K562 (cell line): ENCODE measurements at regions not wholly inside any gene's neighbourhood (a gene's known extent, or its start where the extent isn't known, plus 50 kb on each side); places are given as distances from the start of the nearest gene placed in this dataset.

Source experiments
- FOXJ3 ChIP-seq: sonication (generic); formaldehyde crosslinking; IDR thresholded peaks from 2 replicates; pipeline ENCODE4 v1.4.0; 2020; ENCODE audit warnings: mild to moderate bottlenecking, missing genetic modification reagents
- GABPA ChIP-seq: fragments of 200-800 bp; sonication (Bioruptor generic); conservative IDR thresholded peaks from 2 replicates; pipeline ENCODE4 v1.6.1; 2016; ENCODE audit warnings: low read depth, missing genetic modification characterization, missing compliant biosample characterization
- LEF1 ChIP-seq: fragments of 450-650 bp; IDR thresholded peaks from 2 replicates; pipeline ENCODE4 v1.6.1; 2016; ENCODE audit warnings: mild to moderate bottlenecking
- MXI1 ChIP-seq: IDR thresholded peaks from 2 replicates; pipeline ENCODE4 v1.6.1; 2011; ENCODE audit warnings: low read depth, mild to moderate bottlenecking, improper control_type of control experiment, low read length
- NRF1 ChIP-seq, 2 experiments: fragments of 450-650 bp; IDR thresholded peaks in 1 of 2; conservative IDR thresholded peaks in 1 of 2; 2 replicates each; pipeline ENCODE4 v1.6.1; 2014; ENCODE audit warnings: mild to moderate bottlenecking in 2 of 2
- SIRT6 ChIP-seq: IDR thresholded peaks from one replicate; pipeline ENCODE4 v1.6.1; 2012; ENCODE audit warnings: low read depth, mild to moderate bottlenecking, control low read depth, inconsistent platforms, low read length, moderate library complexity
- SP2 ChIP-seq: IDR thresholded peaks from 2 replicates; pipeline ENCODE4 v1.6.1; 2011; ENCODE audit warnings: mild to moderate bottlenecking, low read depth, low read length, moderate library complexity; ENCODE audit not compliant: poor library complexity, severe bottlenecking; ENCODE audit errors: extremely low read depth
- YBX1 ChIP-seq: fragments of 450-650 bp; IDR thresholded peaks from 2 replicates; pipeline ENCODE4 v1.7.1; 2016; ENCODE audit warnings: mild to moderate bottlenecking
- TF ChIP-seq, protein P1 (sequence below): fragments of 250-450 bp; sonication (Bioruptor Pico); IDR thresholded peaks from 2 replicates; pipeline ENCODE4 v1.5.0; 2020; ENCODE audit warnings: mild to moderate bottlenecking, borderline replicate concordance
- TF ChIP-seq, protein P2 (sequence below): sonication (generic); formaldehyde crosslinking; IDR thresholded peaks from 2 replicates; pipeline ENCODE4 v1.8.0; 2023; ENCODE audit warnings: mild to moderate bottlenecking, missing genetic modification reagents
- TF ChIP-seq, protein P3 (sequence below): sonication (generic); formaldehyde crosslinking; IDR thresholded peaks from 2 replicates; pipeline ENCODE4 v1.8.1; 2023; ENCODE audit warnings: mild to moderate bottlenecking, missing genetic modification reagents
- TF ChIP-seq, protein P4 (sequence below), 3 experiments: IDR thresholded peaks in 2 of 3; conservative IDR thresholded peaks in 1 of 3; 2 replicates each; pipeline ENCODE4 v1.5.1; 2011 to 2012; ENCODE audit warnings: low read length in 3 of 3, mild to moderate bottlenecking in 3 of 3, control low read depth in 2 of 3, improper control_type of control experiment in 1 of 3, inconsistent platforms in 1 of 3, low read depth in 1 of 3, mixed read lengths in 1 of 3, moderate library complexity in 1 of 3; ENCODE audit not compliant: insufficient read depth in 2 of 3
- TF ChIP-seq, protein P5 (sequence below): sonication (generic); formaldehyde crosslinking; IDR thresholded peaks from 2 replicates; pipeline ENCODE4 v1.9.0; 2022; ENCODE audit warnings: mild to moderate bottlenecking, missing genetic modification reagents

DNA sequence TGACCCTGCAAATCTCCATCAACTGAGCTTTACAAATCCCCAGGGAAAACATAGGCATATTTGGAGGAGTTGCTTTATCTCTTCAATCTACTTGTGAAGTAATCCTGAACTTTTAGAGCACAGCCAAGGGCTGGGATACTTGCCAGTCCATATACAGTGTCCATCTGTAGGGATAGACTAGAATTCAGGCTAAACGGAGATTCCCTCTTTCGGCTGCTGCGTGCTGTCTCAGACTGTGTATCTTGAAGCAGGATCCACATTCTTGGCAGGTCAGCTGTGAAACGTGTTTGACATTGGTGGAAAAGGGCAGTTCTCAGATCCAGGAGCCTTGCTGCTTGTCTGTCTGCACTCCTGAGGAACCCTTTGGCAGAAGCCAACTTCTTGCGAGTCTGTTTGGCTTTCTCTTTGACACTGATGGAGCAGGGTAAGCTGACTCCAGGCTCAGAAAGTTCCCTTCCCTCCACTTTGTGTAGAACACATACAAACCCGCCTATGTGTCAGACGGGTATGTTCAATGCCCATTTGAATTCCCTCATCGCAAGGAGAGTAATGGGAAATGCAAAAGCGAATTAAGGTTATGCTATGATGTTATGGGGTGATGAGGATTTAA, 221.8 kb downstream of the MAP2K4 start:
- TF ChIP-seq, protein P1, sequence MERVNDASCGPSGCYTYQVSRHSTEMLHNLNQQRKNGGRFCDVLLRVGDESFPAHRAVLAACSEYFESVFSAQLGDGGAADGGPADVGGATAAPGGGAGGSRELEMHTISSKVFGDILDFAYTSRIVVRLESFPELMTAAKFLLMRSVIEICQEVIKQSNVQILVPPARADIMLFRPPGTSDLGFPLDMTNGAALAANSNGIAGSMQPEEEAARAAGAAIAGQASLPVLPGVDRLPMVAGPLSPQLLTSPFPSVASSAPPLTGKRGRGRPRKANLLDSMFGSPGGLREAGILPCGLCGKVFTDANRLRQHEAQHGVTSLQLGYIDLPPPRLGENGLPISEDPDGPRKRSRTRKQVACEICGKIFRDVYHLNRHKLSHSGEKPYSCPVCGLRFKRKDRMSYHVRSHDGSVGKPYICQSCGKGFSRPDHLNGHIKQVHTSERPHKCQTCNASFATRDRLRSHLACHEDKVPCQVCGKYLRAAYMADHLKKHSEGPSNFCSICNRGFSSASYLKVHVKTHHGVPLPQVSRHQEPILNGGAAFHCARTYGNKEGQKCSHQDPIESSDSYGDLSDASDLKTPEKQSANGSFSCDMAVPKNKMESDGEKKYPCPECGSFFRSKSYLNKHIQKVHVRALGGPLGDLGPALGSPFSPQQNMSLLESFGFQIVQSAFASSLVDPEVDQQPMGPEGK = no peak
- no peak for TF ChIP-seq GABPA (tag)
- TF ChIP-seq FOXJ3 = no peak
- no peak for TF ChIP-seq YBX1
- TF ChIP-seq, protein P2, sequence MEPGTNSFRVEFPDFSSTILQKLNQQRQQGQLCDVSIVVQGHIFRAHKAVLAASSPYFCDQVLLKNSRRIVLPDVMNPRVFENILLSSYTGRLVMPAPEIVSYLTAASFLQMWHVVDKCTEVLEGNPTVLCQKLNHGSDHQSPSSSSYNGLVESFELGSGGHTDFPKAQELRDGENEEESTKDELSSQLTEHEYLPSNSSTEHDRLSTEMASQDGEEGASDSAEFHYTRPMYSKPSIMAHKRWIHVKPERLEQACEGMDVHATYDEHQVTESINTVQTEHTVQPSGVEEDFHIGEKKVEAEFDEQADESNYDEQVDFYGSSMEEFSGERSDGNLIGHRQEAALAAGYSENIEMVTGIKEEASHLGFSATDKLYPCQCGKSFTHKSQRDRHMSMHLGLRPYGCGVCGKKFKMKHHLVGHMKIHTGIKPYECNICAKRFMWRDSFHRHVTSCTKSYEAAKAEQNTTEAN (CRISPR knock-in tag) = no peak
- TF ChIP-seq, protein P3, sequence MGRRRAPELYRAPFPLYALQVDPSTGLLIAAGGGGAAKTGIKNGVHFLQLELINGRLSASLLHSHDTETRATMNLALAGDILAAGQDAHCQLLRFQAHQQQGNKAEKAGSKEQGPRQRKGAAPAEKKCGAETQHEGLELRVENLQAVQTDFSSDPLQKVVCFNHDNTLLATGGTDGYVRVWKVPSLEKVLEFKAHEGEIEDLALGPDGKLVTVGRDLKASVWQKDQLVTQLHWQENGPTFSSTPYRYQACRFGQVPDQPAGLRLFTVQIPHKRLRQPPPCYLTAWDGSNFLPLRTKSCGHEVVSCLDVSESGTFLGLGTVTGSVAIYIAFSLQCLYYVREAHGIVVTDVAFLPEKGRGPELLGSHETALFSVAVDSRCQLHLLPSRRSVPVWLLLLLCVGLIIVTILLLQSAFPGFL (CRISPR knock-in tag) = no peak
- TF ChIP-seq SIRT6 = no peak
- no peak for TF ChIP-seq LEF1
- TF ChIP-seq, protein P4, sequence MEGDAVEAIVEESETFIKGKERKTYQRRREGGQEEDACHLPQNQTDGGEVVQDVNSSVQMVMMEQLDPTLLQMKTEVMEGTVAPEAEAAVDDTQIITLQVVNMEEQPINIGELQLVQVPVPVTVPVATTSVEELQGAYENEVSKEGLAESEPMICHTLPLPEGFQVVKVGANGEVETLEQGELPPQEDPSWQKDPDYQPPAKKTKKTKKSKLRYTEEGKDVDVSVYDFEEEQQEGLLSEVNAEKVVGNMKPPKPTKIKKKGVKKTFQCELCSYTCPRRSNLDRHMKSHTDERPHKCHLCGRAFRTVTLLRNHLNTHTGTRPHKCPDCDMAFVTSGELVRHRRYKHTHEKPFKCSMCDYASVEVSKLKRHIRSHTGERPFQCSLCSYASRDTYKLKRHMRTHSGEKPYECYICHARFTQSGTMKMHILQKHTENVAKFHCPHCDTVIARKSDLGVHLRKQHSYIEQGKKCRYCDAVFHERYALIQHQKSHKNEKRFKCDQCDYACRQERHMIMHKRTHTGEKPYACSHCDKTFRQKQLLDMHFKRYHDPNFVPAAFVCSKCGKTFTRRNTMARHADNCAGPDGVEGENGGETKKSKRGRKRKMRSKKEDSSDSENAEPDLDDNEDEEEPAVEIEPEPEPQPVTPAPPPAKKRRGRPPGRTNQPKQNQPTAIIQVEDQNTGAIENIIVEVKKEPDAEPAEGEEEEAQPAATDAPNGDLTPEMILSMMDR (IDR thresholded peaks at IDR 0.05 in 2 of 3, conservative IDR thresholded peaks at IDR 0.05 in 1 of 3; ENCODE audit: insufficient read depth in 2 of 3, low read depth in 1 of 3, low read length in 3 of 3) = no peak
- TF ChIP-seq, protein P5, sequence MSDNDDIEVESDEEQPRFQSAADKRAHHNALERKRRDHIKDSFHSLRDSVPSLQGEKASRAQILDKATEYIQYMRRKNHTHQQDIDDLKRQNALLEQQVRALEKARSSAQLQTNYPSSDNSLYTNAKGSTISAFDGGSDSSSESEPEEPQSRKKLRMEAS (CRISPR knock-in tag) = no peak
- TF ChIP-seq NRF1 (conservative IDR thresholded peaks at IDR 0.05 in 1 of 2, IDR thresholded peaks at IDR 0.05 in 1 of 2) = no peak
- no peak for TF ChIP-seq MXI1
- TF ChIP-seq SP2 = no peak
